GM18508 (cell line): ENCODE measurements at regions not wholly inside any gene's neighbourhood (a gene's known extent, or its start where the extent isn't known, plus 50 kb on each side); places are given as distances from the start of the nearest gene placed in this dataset.
A peak's percentile ranks its signal among the peaks of the same experiment; 100 is the strongest.

ENCODE experiments used
- ATAC-seq: cut with Tn5 transposase; IDR thresholded peaks from one replicate; pipeline ENCODE4 v1.9.1; 2021; ENCODE audit warnings: moderate number of reproducible peaks; ENCODE audit not compliant: insufficient read depth, unreplicated experiment

DNA sequence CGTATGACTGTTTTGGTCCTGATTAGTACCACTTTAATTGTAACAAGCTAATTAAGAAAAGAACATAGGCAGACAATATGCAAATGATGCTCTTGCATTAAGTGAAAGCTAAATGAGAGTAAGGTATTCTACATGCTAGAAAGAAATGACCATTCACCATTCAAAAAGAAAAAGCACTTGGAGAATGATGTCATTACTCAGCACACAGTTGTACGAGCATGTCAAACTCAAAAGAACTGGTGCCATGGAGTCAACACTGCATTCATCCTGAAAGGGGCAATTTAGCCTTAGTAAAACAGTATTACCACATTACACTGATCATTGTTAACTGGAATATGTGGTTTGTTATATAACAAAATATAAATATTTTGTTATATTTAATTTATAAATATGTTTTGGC, 136.2 kb upstream of the CTTNBP2 start:
- no peak for ATAC-seq

DNA sequence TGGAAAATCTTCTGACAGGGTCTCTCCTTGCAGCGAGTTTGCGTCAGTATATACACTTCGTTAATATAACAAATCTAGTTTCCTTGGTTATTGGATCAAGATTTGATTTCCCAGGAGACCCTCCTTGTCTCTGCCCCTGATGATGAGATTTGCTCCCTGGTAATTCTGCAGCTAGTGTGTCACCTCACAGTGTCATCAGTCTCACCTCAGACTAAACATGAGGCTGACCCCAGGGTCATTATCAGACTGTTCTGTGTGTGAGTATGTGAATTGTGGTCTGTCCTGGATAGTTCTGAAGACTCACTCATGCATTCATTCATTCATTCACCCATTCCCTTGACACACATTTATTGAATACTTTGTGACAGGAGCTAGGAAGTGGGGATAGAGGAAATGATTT, 138.4 kb upstream of the CTTNBP2 start:
- ATAC-seq, result no peak

DNA sequence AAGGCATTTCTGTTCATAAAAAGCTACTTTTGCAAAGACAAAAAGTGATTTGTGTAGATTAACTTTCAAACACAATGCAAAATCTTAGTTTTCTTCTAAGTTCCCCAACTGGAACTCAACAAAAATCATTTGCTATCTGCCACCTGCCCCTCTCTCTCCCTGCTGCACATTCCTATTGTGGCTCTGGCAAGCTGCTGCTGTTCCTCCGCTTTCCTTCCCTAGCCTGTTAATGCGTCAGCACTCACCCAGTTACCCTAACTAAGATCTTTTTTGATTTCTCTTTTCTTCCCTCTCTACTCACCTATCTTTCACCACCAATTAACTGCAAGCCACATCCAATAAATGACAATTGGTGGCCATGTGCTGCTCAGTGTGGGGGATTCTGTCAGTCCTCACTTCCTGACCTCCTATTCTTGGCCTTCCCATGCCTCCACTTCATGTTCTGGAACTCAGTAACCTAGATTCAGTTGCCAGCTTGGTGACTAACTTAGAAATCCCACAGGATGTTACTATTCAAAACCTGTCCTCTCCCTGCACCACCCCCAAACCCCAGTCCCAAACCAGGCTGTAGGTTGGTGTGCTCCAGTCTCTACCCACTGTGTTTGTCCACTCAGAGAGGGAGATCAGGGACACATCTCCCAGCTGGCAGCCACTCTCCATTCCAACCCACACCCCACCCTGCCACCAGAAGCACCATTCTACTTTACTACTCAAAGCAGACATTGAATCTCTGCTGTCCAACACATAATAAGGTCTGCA, 140.2 kb upstream of the CTTNBP2 start:
- no peak for ATAC-seq

DNA sequence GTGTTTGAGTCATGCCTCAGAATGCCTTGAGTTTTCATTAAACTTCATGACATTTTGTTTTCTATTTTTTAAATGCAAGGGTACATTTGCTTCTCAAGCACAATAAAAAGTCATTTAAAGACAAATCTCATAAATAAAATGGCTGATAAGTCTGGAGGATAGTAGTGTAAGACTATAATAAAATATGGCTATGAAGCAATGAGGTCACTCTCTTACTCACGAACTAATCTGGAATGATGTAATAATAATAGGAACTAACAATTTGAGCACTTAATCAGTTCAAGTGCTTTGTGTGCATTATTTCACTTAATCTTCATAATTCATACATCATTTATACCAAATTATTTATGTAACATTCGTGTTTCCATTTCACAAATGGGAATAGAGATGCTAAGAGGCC, 149.3 kb upstream of the CTTNBP2 start:
- ATAC-seq, result no peak

DNA sequence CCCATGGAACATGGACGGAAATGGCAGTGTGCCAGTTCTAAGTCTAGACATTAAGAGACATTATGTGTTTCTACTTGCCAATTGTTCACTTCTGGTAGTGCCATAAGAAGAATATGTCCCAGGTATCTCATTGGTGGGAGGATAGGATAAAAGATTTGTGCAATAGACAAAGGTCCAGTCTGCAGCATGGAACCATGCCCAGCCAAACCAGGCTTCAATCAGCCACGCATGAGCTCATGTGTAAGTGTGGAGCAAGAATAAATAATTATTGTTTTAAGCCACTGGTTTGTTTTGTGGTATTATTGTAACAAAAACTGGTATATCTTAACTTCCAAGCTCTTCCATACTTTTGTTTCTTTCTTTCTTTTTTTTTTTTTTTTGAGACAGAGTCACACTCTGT, 153.6 kb upstream of the CTTNBP2 start:
- no peak for ATAC-seq

DNA sequence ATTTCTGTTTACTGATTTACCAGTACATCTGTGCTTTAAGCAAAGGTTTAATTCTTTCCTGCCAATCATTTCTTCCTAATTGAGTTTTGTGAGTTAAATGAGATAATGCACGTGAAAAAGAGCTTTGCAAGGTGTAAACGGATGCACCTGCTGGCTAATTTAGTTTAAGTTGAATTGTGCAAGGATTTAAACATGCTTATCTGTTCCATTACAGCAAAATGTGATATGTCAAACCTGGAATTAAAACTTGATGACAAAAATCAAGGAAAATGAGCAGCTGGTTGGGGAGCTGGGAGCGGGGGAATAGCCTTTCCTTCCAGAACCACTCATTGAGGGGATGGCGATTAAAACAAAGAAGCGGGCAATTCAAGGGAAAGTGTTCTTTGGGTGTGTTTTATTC, 155.0 kb upstream of the CTTNBP2 start:
- ATAC-seq, result no peak

DNA sequence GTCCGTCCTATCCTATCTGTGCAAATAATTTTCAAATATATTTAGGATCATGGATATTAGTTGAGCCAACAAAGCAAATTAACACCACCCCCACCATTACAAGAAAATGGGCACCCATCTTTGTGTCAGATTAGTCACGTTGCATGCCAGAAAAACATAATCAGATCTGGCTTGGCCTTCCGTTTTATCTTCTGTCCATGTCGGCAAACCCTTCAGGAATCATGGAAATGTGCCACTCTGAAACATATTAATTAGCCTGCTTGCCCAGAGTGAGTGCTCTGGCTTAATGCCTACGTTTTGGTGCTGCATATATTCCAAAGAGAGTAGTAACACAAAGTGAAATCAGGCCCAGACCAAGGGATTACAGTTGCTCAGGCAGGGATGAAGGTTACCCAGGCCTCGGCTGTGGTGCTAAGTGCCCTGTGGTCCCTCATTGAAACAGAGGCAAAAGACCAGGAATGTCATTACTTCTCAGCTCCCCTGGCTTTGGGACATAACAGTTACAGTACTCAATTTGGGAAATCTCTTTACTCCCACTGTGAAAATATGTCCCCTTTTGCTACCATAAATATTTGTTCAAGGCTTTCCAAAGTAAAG, 154.0 kb upstream of the LSM8 start:
- ATAC-seq, result no peak

DNA sequence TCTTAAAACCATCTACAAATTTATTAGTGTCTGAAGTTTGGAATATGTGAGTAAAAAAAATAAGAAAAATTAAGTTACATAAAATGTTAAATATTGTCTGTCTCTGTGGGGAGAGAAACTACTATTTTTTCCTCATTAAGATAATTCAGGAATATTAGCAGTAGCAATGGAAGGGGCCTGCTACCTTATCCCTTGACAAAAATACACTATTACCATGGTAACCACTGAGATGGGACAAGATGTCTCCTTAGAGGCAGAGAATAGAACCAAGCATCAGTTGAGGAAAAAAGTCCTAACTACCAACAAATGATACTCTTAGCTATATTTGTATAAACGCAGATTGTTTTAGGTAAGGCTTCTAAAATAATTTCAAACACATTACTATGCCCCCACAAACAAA, 150.7 kb upstream of the LSM8 start:
- no peak for ATAC-seq

DNA sequence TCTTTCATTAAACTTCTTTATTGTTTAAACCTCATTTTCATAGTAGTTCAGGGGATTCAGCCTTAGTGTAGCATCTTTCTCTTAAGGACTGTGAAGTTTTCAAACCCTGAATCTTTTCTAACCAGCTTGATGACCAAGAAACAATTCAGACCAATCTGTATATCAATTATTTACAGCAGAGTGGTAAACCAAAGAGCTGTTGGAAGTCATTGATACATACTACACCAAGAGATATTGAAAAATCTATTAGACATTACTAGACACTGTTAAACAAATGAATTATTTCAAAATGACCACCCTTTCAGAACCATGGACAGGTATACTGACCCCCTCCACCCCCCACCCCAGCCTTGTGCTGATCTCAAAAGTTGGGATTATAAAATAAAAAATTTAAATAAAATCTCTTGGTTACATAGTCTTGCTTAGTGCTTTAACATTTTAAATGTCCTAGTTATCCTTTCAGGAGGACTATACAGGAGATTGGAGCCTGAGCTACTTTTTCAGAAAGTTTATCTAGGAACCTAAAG, 143.9 kb upstream of the LSM8 start:
- ATAC-seq, result no peak

DNA sequence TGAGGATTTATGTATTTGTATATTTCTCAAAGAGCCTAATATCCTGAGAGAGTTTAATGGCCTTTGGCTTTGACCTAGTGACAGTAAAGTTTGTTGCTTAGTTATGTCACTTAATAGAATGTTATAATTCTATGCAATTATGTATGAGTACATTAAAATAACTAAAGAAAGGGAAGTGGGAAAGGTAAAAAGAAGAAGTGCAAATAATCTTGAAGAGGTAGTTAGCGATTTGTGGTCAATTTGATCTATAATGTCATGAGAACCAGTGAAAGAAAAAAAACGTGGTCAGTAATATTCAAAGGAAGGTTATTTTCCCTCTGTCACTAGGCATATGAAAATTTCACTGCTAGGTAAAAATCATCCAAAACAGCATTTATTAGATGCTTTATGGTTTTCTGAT, 143.4 kb upstream of the LSM8 start:
- peak; percentile 94 for ATAC-seq

DNA sequence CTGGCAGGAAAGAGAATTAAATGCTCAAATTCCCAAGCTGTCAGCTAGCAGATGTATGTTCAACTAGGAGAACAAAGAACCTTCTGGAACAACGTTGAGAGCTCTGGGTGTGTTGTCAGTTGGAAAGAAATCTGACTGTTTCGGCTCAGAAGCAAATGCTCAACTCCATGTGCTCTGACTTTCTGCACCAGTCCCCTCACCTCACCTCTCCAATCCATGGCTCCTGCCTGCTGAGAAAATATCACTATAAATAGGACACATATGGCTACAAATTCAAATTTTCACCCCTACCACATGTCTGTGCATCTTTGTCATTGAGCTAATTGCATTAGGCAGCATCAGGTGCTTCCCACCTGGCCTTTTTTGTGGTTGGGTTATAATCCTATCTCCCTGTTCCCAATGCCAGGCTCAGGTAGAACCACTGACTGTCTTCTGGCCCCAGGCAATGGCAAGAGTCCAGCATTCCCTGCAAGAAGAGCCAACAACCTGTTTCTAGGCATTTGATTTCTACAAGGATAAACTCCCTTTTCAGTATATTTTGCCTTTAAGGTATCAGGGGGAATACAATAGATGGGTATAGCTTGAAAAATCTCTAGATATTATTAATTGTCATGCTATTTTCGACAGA, 142.6 kb upstream of the LSM8 start:
- ATAC-seq, result no peak

DNA sequence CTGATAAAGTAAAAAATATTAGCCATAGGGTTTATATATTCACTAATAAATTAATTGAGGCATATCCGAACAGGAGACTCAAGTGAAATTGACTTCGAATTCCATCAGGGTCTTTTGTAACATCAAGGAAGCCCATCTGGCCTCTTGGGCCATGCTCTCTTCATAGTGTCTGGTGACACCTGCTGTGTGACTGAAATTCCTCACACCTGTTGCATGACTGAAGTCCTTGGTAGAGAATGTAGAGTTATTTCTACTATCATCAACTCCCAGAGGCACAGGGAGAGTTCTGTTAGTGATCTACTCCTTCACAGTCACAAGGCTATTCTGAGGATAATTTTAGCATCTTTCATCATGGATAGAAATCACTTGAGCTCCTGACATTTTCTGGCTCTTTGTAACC, 138.3 kb upstream of the LSM8 start:
- ATAC-seq, result no peak

DNA sequence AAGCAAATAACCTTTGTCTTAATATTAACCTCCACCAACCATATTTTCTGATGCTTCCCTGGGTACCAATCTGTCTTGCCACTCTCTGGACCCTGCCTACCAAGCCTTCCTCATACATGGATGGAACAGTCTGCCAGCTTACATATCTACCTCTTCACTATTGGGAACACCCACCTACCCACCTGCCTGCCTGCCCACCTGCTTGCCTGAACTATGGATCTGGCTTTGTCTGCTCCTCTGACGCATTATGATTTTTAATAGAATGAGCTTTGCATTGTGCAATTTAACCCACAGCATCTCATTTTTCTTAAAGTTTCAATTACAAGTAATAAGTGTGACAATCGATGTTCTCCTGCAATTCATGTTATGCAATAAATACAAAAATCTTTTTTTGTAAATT, 137.9 kb upstream of the LSM8 start:
- ATAC-seq, result no peak

DNA sequence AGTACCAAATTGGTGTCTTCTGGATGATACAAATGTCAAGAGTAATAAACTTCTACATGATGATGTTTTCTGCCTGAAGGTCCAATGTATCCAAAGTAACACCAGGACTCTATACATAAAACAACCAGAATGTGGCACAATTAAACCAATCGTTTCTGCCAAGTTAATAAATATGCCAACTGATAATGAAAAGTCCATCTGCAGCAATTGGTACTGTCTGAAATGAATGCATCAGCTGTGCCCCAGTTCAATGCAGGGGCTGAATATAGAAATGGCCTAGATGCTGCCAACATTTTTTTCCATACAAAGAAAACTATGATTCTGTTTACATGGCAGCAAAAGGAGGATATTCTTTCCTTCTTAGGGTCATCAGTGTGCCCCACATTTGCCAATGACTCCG, 137.2 kb upstream of the LSM8 start:
- ATAC-seq, result no peak

DNA sequence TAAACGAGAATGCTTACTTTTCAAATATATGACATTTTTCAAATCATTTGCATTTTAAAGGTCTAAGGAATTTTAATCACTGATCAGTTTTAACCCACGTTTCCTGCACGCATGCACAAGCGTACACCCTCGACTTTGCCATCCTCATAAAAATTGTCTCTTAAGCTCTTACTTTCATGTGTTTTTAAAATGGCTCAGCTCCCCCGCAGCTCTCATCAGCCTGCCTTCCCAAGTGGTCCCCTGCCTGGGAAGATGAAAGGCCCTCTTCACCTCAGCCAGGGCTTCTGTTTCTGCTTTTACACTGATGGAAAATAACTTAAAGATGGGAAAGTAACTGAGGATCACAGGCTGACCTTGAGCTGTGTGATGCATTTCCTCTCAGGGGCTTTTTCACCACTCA, 131.6 kb upstream of the LSM8 start:
- ATAC-seq, result no peak

DNA sequence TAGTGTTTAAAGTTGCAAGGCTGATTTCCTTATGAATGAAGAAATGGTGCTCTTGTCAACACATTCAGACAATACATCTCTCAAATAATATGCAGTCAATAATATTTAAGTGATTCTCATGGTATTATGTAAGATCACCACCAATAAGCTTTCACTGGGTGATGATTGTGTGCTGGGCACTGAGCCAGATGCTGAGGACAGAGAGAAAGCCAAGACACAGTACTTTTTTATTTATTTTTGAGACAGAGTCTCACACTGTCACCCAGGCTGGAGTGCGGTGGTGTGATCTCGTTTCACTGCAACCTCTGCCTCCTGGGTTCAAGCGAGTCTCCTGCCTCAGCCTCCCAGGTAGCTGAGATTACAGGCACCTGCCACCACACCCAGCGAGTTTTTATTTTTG, 130.6 kb upstream of the LSM8 start:
- ATAC-seq, result no peak

DNA sequence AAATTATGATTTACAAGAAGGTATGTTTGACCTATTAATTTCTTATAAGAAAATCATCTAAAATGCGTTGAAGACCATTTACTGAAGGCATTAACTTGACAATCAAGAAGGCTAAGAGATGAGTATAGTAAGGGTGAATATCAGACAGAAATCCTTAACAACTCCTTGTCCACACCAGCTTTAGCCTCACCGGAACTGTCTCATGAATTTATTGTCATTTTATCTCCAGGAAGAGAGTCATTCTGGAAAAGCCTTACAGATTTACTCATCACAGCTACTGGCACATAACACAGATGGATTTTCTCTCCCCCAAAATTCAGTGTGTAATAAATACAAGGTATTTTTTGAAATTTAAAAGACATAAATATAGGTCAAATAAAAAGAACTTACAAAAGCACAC, 129.4 kb upstream of the LSM8 start:
- no peak for ATAC-seq

DNA sequence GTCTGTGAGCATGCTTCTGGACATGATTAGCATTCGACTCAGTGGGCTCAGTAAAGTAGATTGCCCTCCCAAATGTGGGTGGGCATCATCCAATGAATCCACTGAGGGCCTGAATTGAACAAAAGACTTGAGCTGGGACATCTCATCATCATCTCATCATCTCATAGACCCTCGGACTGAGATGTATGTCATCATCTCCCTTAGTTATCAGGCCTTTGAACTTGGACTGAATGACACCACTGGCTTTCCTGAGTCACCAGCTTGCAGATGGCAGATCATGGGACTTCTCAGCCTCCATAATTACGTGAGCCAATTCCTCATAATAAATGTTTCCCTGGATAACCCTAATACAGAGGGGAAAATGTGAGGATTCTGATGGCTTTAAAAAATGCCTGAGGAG, 128.3 kb upstream of the LSM8 start:
- no peak for ATAC-seq

DNA sequence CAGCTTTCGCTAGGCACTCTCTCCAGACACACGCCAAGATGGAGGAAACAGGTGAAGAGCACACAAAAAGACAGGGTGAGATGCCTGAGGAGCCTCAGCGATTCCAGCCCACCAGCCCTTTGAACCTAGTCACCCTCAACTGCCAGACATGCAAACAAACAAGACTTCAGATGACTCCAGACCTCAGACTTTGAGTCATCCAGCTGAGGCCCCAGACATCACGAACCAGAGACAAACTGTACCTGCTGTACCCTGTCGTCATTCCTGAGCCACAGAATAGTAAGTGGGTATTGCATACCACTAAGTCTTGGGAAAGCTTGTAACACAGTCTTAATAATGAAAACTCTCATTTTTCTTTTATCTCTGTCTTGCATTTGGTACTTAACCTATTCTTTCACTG, 126.6 kb upstream of the LSM8 start:
- ATAC-seq, result no peak

DNA sequence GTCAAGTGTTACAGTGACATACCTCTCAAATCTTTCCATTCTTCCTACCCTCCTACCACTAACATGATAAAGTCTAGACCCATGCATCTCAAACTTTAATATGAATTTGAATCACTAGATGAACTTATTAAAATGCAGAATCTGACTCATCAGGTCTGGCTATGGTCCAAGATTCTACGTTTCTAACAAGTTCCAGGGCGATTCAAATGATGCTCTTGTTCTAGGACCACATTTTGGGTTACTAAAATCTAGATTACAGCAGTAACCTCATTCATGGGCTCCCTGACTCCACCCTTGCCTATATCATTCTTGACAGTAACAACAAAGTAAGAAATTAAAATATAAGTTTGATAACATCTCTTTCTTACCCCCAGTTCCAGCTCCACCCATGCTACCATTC, 124.8 kb upstream of the LSM8 start:
- ATAC-seq, result no peak

DNA sequence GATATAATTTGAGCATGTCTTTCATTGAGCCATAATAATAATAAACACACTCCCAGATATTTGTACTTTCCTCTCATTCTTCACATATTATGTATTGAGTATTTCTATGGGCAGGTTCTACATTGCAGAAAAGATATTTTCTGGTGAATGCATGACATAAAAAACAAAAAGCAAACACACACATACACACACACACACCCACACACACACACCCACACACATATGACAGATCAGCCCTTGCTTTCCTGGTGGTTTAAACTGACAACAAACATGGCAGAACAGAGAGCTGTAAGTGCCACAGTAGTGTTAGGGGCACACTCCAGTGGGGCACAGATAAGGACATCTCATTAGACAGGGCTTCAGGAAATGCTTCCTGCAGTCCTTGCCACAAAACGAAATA, 123.3 kb upstream of the LSM8 start:
- no peak for ATAC-seq

DNA sequence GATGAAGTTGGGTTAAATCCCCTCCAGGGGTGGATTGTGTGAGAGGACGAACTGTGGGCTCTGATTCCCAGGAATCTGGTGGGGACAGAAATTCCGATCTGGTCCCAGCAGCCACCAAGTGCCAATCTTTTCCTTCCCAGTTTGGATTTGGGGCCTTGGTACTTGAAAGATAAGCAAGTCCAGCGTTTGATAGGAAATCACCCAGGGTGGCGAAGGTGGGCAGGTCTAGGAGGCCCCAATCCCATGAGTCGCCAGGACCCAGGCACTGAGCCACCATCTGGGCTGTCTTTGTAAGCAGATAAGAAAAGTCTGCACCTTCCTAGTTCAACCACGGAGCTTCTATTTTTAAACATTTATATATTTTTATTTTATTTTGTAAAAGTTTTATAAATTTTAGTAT, 122.6 kb upstream of the LSM8 start:
- ATAC-seq, result no peak
